ENCODE measurements at regions not wholly inside any gene's neighbourhood (a gene's known extent, or its start where the extent isn't known, plus 50 kb on each side); places are given as distances from the start of the nearest gene placed in this dataset.

DNA sequence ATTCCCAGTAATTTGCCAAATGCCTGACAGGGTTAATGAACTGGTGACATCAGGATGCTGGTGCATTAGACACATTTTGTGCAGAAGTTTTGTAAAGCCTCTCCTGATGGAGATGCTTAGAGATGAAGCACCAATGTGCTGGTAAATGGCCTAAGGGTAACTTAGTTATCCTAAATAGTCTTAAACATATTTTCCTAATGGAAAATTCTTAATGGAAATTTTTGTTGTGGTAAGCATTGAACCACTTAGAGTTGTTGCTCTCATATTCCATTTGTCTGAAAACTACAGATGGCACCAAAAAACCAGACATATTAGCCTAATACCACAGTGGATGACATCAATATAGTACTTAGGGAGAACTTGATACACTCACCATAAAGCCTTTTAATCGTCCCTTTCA, 154.5 kb upstream of the ANK2 start:
- DNase-seq = no peak

DNA sequence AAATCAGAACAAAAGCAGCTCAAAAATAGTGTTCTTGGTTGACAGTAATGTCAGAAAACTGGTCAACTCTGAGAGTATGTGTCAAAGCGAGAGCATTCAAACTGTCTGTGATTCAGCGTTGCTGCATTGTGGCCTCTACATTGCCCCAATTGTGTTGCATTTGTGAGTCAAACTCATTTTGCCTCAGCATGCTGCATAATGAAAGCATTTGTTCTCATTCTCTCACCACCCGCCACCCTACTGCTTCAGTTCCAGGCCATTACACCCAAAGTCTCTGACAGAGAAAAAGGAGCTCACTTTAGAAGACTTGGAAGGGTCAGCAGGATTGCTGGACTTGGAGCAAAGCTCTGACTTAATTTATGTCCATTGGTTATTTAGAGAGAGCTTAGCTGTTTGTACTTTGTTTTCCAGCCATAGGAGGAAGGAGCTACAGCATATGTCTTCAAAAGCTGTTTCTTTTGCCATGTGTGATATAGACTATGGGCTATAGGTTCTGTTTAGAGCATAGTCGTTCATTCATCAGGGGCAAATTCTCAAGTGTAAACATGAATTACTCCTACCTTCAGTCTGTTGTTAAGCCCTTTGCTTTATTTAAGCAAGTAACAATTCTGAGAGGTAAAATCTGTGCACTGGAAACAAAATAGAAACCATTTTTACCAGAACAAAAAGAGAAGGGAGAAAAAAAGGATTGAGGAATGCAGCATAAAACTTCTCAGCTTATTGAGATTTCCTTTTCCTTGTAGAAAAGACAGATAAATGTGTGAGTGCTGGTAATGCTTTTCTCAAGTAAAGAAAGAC, 153.4 kb upstream of the ANK2 start:
- DNase-seq = peak; percentile 11

DNA sequence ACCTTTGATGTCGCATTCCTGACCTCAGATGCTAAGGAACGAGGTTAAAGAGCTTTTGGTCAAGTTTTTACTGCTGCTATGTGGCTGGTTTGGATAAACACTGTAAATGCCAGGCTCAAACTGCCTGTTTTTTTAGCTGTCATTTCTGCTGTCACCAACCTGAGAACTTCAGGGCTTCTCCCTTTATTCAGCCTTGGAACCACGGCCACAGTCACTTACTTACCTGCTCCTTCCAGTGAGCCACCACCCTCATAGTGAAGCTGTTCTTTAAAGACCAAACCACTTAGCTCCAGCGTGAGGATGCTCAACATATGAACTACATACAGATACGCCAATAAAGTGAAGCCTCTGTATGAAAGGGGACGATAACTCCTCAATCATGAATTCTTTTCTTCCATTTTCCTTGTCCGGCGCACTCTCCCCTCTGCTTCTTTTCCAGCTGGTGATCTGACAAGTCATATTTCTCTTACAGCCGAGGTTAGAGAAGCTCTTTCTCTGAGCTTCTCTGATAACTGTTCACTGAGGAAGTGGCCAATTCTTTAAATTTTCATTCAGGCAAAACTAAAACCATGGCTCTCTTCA, 152.8 kb upstream of the ANK2 start:
- no peak for DNase-seq

DNA sequence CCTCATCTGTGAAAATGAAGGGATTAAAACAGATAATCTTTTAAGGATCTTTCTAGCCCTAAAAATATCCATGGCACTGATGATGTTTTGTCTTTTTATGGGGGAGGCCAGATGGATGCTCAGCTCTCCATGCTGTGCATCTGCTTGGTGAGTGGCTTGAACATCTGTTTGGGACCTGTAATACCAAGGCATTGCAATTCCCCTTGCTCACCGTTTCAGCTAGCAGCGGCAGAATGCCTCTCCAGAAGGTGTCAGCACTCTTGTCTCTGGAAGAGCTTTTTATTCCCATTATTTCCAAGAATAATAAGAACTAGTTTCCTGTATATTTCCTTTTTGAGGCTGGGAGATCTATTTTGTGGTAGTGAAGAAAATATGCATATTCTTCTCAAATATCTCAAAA, 151.9 kb upstream of the ANK2 start:
- no peak for DNase-seq

DNA sequence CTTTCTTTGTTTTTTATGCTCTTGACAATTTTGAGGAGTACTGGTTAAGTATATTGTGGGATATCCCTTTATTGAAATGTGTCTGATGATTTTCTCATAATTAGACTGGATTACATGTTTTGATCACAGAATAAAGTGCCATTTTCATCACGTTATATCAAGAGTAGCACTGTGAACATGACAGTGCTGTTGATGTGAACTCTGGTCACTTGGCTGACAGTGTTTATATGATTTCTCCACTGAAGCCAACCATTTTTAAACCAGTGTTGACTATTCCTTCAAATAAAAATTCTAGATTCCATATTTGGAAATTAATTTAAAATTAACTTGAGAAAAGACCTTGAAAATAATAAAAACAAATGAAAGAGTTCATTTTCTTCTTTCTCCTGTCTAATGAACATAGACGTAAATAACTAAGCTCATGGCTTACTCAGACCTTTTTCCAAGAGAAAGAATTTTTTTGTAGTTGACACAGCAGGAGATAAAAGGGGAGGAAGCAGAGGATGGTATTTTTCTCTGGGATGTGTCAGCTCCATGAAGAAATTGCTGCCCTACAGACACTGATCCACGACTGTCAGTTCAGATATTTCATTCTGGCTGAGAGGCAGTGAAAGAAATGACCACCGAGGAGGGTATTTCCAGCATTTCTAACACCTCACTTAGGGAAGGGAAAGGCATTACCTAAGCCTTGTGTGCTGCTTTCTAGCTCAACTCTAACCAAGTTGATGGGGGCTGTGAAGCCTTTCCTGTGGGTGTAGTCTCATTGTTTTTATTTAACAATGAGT, 150.9 kb upstream of the ANK2 start:
- no peak for DNase-seq

DNA sequence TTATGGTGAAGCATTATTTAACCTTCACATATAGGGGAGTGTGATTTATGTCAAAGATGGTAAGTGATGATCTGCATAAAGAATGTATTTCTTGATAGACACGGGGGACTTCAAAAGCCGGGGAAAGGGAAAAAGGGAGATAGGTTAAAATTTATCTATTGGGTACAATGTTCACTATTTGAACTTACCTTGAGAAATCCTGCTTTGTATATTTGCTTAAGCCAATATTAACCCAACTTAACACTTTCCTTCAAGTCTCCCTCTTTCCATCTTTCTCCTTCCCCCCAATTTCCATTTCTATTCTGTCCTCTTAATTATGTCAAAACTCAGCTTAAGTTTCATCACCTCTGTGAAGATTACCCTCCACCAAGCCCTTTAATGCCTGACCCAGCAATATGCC, 149.0 kb upstream of the ANK2 start:
- no peak for DNase-seq

DNA sequence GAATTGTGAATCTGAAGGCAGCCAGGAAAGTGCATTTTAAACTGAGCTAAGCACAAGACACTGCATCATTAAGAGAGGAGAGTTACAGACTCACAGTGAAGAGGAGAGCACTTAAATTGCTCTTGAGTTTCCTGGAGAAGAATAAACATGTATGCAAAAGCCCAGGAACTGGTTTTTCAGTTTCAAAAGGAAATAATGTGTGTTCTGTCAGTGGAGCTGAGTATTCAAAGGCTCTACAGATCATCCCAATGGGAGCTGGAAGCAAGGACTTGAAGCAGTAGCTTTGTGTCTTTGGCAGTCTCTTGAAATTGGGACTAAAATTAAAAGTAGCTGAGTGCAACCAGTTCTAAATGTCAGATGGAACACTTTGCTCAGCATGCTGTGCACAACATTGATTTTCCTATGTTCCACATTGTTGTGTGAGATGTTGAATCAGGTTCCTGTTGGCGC, 147.5 kb upstream of the ANK2 start:
- DNase-seq = peak; percentile 38

DNA sequence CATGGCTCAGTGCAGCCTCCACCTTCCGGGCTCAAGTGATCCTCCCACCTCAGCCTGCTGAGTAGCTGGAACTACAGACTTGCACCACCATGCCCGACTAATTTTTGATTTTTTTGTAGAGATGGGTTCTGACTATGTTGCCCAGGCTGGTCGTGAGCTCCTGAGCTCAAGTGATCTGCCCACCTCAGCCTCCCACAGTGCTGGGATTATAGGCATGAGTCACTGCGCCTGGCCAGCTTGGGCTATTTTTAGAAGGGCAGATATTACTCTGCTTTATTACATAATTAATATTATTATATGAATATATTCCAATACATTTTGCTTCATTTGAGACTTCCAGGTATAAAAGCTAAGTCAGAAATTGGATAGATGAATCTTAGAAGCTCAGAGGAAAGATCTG, 143.7 kb upstream of the ANK2 start:
- DNase-seq = no peak

DNA sequence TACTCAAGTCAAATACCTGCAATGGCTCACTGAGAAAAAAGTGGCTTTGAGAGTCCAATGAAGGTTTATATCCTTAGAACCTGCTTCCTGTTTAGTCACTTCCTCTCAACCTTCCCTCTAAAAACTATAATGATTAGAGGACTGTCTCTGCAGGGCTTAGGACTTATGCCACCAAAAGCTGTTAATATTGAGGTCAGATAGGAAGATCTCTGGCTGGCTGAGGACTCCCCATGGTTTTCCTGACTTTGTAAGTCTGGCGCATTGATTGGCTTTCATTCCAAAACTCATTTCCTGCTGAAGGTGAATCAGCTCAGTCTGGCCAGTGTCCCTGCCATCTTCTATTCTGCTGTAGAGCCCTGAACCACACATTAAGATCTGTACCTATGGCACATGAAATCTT, 140.9 kb upstream of the ANK2 start:
- DNase-seq = no peak

DNA sequence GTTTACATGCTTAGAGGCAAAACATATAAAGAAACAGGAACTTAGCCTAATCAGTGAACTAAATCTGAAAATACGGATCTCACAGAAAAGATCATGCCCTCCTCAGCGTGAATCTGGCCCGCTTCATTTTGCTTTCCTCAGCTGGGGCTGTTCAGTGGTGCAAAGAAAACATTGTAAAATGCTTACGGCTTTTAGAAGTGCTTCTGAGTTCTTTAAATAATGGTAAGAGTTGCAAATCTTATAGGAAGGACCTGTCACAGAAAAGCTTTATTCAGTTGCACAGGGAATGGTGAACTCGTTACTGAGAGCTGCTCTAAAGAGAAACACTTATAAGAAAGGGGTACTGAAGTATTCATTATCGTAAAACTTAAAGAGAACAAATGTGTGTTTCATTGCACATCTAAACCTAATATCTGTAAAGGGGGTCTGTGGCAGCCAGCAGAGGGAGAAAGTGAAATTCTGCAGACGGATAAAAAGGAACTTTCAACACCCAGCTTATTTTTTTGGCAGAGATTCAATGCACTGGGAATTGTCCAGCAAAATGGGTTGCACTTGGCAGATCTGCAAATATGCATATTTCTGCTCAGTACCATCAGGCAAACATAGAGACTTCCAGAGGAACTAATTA, 139.2 kb upstream of the ANK2 start:
- peak; percentile 87 for DNase-seq

DNA sequence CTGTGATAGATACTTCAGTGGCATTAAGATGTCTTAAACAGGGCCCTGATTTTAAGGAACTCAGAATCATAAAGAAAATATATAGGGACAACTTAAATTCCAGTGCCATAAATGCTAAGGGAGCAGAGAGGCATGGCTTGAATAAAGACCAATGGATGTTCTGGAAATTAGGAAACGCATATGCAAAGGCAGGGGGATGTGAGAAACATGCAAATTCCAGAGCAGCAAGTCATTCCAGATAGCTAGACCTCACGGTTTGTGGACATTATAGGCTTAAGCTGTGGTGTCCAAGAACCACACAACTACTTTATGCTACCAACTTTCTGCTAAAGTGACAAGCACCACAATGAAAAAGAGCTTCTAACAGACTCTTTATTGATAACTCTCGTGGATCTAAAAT, 132.6 kb upstream of the ANK2 start:
- DNase-seq = no peak

DNA sequence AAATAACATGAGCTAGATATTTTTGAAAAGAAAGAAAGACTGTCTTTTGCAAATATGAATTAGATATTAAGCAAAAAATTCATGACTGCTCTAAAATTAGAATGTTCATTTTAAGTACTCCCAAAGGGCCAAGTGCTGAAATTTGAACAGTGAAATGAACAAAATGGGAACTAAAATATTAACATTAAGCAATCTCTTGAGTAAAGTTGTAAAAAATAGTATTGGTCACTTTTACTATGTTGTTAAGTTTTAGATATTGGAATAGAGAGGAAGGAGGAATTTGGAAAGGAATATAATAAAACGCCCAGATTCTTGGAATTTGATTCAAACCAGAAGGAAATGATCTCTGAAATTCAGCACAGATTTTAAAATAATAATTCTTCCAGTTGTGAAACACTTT, 125.9 kb upstream of the ANK2 start:
- no peak for DNase-seq

DNA sequence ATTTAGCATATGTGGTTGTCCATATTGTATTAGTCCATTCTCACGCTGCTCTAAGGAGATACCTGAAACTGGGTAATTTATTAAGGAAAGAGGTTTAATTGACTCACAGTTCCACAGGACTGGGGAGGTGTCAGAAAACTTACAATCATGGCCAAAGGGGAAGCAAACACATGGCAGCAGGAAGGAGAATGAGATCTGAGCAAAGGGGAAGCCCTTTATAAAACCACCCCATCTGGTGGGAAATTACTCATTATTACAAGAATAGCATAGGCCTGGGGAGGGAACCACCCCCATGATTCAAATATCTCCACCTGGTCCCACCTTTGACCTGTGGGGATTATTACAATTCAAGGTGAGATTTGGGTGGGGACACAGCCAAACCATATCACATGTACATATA, 122.6 kb upstream of the ANK2 start:
- no peak for DNase-seq

DNA sequence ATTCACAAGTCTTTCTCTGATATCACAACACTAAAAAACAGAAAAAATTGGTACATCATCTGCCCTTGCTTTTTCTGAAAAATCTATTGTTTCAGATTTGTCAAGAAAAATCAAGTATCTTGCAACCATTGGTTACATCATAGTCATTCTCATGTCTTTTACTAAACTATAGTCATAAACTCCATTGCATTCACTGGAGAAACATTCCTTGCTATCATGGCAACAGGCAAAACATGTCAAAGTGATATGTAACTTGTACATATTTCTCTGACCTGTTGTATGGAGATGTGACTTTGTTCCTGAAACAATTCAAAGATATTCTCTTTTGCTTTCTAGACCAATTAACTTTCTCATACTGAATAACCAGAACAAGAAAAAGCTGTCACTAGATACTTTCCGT, 121.9 kb upstream of the ANK2 start:
- peak; percentile 41 for DNase-seq

DNA sequence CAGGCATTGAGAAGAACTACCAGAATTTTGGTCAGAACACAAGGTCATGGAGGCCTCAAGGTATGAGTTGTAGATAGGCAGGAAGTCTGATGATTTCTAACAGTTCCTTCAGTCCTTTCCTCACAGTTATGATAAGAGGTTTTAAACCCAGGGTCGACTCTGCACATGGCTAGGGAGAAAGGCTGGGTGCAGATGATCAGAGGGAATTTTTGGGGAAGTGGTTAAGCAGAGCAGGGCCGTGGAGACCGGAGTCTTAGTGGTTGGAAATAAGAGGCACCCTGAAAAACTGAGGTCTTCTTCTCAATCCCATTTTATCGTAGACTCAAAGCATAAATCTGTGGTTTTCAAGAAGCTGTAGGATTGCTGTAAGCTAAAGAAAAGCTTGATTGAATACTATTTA, 118.5 kb upstream of the ANK2 start:
- DNase-seq = no peak

DNA sequence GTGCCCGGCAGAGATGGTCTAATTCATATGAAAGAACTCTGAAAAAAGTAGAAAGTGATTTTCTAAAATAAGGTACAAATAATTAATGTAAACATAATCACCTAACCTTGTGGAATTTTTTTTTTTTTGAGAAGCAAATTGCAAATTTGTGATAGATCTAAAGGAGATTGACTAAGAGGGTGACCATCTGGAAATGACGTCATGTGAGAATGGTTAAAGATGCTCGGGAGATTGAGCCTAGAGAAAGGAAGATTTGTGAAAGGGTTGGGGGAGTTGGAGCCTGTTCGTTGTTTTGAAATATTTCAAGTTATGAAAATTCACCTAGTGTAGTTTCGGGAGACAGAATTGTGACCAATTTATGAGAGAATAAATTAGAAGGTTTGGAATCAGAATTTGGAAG, 115.7 kb upstream of the ANK2 start:
- DNase-seq = no peak

DNA sequence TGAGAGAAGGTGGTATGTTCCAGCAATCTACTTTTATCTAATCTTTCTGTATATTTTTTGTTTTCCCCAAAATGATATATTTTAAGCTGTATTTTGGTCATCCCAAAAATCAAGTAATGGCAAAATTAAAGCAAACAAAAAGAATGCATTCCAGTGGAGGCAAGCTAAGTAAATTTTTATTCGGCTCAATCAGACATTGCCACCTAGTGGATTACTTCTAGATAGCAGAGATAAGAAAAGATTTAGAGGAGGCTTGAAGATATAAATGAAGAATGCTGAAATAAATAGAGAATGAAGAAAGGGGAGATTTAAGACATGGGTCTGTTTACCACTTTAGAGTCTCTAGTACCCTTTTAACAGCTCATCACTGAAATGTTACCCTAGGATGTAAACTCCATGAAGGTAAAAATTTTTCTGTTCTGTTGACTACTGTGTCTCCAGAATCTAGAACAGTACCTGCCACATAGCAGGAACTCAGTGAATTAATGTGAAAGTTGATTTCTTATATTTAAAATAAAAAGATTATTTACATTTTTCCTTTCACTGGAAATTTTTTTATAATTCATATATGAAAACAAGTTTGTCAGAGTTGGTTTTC, 110.9 kb upstream of the ANK2 start:
- DNase-seq = peak; percentile 79

DNA sequence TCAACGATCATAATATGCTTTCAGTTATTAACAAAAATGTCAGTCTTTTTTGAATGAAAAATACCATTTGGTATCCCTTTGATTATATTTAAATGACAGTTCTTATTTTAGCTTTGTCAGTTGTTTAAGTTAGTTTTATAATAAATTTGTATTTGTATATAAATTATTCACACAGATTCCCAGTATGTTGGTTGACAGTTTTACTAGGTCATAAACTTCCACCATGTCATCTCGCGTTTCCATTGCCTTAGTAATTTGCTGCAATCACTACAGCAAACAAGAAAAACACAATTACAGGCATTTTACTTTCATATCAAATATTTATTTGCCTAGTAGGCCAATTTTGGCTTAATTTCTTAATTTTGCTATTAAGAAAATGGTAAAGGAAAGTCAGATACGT, 109.6 kb upstream of the ANK2 start:
- no peak for DNase-seq

DNA sequence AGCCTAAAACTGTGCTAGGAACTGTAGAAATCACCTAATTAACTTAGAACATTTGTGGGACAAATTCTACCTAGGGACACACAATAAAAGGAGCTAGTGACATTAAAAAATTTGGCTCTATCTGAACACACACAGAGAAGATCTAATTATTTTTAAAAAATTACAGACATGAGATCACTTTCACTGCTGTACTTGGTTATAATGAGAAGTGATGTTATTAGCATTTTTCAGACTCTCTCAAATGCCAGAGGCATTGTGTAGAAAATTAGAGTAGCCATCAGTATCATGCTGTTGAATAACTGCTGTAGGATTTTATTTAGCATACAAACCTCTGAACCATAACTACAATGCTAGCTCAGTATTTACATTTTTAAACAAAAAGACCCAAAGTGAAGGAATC, 109.1 kb upstream of the ANK2 start:
- no peak for DNase-seq

DNA sequence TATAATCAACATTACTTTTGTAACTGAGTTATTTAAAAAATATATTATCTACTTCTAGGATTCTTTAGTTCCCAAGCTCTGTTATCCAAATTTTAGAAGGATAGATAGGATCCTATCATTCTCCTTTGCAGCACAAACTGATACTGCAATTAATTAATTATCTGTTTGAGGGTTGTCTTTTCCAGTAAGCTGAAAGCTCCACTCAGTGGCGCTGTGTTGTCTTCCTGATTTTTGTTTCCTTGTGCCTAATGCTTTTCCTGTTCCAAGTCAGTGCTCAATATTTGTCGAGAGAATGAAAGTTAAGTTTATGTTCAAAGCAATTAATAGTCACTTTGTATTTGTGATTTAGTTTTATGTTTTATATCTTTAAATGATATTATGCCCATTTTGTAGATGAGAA, 107.4 kb upstream of the ANK2 start:
- no peak for DNase-seq

DNA sequence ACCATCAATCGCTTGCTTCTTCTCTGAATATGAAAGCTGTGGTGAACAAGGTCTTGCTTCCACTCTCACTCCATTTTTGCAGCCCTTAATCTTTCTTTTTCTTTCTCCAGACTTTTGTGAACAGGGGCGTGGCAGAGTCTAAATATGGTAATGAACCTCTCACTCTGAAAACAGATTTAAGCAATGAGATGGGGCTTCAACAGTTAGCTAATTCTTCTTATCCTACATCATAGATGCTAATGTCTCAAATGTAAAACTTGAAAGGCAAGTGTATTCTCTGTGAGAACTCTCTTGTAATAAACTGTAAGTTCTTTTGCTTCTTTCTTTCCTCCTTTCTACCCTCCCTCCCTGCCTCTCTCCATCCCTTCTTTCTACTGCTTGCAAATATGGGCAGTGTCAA, 106.5 kb upstream of the ANK2 start:
- no peak for DNase-seq

DNA sequence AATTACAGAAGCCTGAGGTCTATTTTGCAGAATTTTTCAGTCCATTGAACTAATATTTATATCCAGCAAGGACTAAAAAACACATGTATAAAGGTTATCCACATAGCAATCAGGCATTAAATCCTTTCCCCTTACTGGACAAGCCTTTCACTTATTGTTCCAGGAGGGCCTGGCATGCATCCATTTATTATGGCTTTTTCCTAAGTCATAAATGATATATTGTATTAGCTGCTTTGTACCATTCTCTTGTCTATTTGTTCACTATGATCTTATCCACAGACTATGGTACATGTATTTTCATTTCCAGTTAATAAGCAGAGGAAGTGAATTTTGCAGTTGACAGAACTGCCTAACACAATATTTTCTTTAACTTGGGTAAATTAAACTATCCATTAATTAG, 105.4 kb upstream of the ANK2 start:
- DNase-seq = no peak

DNA sequence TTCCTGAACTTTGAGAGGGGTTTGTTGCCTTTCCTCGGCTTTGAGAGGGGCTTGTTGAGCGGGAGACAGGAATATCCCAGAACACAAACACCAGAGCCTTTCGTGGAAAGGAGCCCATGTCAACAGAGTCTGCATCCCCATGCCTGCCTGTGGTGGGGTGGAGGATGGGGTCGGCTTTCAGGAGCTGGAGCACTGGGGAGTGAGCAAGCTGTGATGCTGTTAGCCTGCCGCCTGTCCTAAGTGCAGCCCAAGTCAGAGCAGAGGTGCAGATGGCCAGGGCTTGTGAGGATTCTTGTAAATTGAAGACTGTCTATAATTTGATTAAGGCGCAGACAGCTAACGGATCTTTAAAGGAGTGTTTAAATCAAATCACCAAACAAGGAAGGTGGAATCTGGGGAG, 103.3 kb upstream of the ANK2 start:
- DNase-seq = no peak

Measured in tongue (tissue), 1 donor.